IPS-11a (cell line): ENCODE measurements at regions not wholly inside any gene's neighbourhood (a gene's known extent, or its start where the extent isn't known, plus 50 kb on each side); places are given as distances from the start of the nearest gene placed in this dataset.
"Not testable (repeated sequence)": the region's sequence is repeated elsewhere in the genome, so short reads cannot be mapped to it uniquely, and the experiment has no call there.

Experiments used
- H3K4me3 ChIP-seq: one replicate; pipeline ENCODE4 v1.5.1; 2013; ENCODE audit warnings: low read depth, low read length, control low read depth

- peak overlapping the region; percentile 55 for H3K4me3 ChIP-seq
These were observed 53.6 kb upstream of the PLGLB1 start for GRCh38 chr2:87075054-87075790.

DNA sequence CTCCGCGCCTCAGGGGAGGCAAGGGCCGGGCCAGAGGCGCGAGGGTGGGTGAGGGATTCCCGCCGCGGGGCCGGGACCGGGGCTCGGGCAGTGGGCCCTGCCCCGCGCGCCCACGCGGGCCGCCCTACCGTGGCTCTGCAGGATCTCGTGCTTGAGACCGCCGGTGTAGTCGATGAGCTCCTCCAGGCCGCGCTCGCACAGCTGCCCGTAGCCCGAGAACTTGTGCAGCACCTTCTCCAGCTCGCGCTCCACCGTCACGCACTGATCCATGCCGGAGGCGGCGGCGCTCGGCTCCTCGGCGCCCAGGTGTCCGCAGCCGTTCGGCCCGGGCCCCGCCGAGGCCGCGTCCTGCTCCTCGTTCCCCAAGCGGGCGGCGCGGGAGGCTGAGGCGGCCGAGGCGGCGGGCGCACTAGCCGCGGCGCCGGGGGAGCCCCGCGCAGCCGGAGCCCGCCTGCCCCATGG, 54.2 kb upstream of the PLGLB1 start:
- peak overlapping the region; percentile 55 for H3K4me3 ChIP-seq

DNA sequence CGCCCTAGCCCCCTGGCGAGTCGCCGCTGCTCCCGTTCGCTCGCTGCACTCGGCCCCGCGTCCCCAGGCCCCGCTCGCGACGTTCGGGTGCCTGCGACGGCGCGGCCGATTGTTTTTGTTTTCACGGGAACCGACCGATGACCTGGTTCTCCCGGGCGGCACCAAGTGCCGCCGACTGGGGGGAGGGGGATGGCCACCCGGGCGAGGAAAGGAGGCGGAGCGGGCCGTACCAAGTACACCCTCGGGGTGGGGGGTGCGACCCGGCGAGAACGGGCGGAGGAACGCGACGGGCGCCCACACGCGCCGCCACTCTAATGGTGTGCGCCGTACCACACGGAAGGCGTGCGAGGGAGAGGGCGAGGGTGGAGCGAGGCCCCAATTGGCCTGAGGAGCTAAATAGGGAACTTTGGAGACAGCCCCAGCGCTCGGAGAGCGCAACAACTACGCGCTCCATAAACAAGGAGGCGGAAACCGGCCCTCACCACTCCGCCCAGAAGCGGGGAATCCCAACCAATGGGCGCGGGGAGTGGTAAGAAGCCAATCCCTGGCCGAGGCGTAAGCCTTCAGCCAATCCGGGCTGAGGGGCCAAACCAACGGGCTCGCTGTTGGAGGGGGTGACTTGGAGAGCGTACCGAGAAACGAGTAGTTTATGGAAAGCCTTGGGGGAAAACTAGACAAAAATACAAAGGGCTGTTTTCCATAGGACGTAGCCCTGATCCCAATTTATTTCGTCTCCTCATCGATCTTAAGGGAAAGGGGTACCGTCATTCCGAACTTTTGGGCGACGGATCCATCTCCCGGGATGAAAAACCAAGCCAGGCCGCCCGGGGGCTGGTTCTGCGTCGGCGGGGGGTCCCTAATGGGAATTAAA, 54.8 kb upstream of the PLGLB1 start:
- H3K4me3 ChIP-seq, result peak overlapping the region; percentile 55

DNA sequence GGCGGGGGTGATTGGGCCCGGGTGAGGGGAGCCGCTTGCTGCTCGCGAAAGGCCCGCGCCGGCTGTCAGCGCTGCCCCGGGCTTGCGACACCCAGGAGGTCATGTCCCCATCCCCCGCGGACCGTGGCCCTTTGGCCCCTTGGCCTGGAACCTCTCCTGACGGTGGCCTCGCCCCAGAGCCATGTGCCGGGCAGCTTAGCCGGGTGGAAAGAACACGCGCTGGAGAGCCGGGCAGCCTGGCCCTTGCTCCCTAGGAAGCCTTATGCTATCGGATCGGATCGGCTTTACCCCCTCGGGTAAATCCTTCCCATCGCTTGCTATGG, 55.4 kb upstream of the PLGLB1 start:
- H3K4me3 ChIP-seq, result not testable (repeated sequence)

GRCh38 chr2:87081727-87082126, 60.1 kb upstream of the PLGLB1 start:
- H3K4me3 ChIP-seq, result not testable (repeated sequence)

DNA sequence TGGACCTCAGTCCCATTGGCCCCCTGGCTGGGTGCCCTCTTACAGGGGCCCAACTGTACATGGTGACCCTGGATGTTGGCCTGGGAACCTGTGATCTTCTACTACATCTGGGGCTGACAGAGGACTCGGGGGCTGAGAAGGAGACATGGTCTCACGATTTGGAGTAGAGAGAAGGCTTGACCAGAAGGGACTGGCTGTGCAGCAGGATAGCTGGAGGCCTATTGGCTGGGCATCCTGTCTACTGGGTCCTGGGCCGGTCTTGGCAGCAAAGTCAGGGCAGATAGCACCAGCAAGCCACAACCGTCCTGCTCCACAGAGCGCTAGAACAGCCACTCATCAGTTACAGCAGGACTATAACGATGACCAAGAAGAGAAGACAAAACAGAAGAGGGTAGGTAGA, 66.4 kb upstream of the PLGLB1 start:
- not testable (repeated sequence) for H3K4me3 ChIP-seq

GRCh38 chr2:87089401-87089800, 67.8 kb upstream of the PLGLB1 start:
- not testable (repeated sequence) for H3K4me3 ChIP-seq

DNA sequence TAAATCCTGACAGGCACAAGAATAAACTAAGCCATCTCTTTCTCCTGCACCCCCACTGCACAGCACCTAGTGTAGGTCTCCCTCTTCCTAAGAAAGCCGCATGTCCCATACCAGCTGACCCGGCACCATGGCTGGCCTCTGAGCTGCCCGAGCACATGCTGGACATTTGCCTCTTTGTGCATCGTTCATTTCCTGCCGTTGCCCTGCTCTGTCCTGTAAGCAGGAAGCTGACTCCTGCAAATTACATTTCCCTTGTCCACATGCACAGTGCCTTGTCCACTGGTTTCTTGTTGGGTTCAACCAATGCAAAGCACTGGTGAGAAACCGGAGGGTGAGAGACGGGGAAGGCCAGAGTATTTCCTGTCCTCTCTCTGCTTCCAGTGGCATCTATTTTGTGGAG, 71.6 kb upstream of the PLGLB1 start:
- not testable (repeated sequence) for H3K4me3 ChIP-seq

GRCh38 chr2:87093937-87094529, 72.4 kb upstream of the PLGLB1 start:
- not testable (repeated sequence) for H3K4me3 ChIP-seq

DNA sequence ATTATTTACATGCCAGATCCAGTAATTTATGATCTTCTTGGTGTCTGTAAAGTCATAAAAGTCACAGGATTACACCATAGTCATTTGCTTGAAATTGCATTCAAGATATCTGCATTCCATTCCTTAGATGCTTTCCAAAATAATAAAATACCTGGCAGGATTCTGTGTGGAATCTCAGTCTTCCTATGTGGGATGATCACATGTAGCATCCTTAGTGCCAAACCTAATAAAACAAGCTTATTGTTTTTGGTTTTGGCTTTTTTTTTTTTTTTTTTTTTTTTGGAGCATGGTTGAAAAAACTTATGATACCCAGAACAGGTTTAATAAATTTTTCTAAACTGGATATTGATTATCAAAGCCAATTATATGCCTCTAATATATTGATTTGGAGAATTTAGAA, 74.2 kb upstream of the PLGLB1 start:
- not testable (repeated sequence) for H3K4me3 ChIP-seq

DNA sequence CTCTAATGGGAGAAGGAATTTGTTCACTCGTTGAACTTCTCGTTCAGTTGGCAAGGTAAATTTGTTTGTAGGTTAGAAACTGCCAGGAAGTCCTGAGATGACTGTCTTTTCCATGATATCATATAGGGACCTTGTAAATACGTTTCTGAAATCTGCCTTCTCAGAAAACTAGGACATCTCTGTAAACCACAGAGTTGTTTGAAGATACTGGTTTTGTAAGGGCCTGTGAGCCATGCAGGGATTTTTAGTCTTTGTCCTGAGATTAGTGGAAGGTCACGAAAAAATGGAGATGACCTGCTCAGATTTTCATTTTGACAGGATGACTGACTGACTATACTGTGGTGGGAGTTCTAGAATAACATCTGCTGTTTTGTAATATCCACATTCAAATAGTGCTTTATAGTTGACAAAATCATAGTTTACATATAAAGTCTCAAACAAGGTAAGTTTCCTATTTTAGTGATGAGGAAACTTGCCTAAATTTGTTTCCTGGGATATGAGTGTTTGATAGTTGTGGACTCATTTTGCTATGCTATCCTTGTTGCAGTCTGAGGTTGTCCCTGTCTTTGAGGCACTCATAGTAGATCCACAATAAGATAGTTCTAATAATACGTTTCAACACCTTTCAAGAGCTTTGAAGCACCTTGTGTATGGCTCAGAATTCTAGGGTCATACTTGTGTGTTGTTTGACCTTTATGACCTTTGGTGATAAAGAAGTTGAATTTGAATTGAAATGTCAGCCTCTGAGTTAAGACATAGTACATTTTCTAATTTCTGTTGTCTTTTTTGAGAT, 107.3 kb upstream of the PLGLB1 start:
- not testable (repeated sequence) for H3K4me3 ChIP-seq

- H3K4me3 ChIP-seq, result not testable (repeated sequence)
These were observed 110.9 kb upstream of the PLGLB1 start for GRCh38 chr2:87132577-87132976.

- H3K4me3 ChIP-seq, result not testable (repeated sequence)
These were observed 130.3 kb upstream of the PLGLB1 start for GRCh38 chr2:87151835-87152493.

- H3K4me3 ChIP-seq, result not testable (repeated sequence)
These were observed 152.8 kb upstream of the PLGLB1 start for GRCh38 chr2:87174454-87174853.

DNA sequence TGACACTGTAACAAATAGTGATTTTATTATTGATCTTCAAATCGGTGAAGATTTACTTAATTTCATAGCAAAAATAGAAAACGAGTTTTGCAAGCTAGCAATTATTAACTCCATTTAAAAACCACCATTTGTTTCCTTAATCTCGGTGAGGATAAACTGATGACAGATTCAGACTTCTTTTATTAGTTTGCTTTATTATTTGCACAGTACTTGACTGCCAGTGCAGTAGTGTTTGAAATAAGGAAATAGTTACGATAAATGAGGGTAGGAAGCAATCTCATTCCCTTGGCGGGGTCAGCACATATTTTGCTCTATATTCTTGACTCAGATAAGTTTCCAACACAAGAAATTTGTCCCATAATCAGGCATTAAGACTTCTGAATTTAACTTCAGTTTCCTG, 161.7 kb upstream of the PLGLB1 start:
- H3K4me3 ChIP-seq, result not testable (repeated sequence)

DNA sequence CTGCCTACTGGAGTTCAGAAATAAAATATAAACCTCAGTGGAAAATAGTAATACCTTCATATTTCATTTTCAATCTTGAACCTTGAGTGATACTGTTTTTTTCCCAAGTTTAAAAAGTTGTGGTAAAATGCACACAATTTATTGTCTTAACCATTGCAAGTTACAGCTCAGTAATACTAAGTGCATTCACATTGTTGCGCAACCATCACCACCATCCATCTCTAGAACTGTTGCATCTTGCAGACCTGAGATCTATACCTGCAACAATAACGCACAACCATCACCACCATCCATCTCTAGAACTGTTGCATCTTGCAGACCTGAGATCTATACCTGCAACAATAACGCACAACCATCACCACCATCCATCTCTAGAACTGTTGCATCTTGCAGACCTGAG, 162.6 kb upstream of the PLGLB1 start:
- H3K4me3 ChIP-seq, result not testable (repeated sequence)

DNA sequence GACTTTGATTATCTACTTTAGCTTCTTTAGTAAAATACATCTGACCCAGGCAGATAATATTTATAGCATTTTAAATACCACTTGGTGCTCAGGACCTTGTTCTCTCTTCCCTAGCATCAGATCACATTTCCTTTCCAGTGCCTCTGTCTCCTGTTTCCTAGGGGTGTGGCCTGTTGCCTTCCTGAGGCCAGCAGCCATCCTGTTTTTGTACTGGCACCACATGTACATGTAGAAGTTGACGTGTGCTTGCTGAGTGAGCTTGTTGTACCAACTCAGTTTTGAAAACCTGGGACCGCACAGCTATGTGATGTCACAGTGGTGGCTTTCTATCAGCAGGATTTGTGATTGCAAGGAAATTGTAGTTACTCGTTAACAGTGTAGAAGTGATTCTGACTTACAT, 167.6 kb upstream of the PLGLB1 start:
- H3K4me3 ChIP-seq, result not testable (repeated sequence)

DNA sequence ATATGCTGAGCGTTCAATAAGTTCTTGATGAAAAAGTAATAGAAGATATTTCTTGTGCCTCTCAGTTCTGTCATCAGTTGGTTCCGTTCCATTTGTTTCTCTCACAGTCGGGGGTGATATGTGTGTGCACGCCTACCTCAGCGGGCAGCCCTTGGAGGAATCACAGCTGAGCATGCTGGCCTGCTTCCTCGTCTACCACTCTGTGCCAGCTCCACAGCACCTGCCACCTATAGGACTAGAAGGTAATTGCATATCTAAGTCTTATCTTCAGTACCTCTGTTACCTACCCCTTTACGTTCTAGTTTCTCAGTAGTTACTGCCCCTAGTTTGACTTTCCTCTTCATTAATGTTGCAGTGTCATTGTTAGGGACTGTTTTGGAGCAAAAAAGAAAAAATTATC, 171.7 kb upstream of the PLGLB1 start:
- H3K4me3 ChIP-seq, result not testable (repeated sequence)

GRCh38 chr2:87194254-87194999, 172.8 kb upstream of the PLGLB1 start:
- not testable (repeated sequence) for H3K4me3 ChIP-seq
